SK-N-SH (cell line): ENCODE measurements at regions not wholly inside any gene's neighbourhood (a gene's known extent, or its start where the extent isn't known, plus 50 kb on each side); places are given as distances from the start of the nearest gene placed in this dataset.

Experiments
- CTCF ChIA-PET: fragments of 300-600, 350-600 bp; formaldehyde crosslinking; extraction: SDS; loops from one replicate; lab custom pipeline; 2021; lab: Yijun Ruan, JAX
- POLR2A ChIA-PET: fragments of 350-600 bp; sonication (Branson Sonifier 250); formaldehyde crosslinking; extraction: SDS; loops from one replicate; lab custom pipeline; 2020; ENCODE audit warnings: antibody characterized with exemption, inconsistent platforms; lab: Yijun Ruan, JAX
- DNase-seq: peaks from one replicate; pipeline ENCODE4 v3.0.0; 2012
- H2AFZ ChIP-seq: fragments of 200-600 bp; sonication (generic); 2 replicates; pipeline ENCODE4 v1.8.1; 2016; ENCODE audit warnings: antibody characterized with exemption, mild to moderate bottlenecking, low read depth
- H3F3A ChIP-seq: fragments of 200-600 bp; sonication (generic); replicated peaks from 2 replicates; pipeline ENCODE3; 2016; ENCODE audit warnings: antibody characterized with exemption, mild to moderate bottlenecking; ENCODE audit not compliant: insufficient read depth
- H3K27ac ChIP-seq, 2 experiments: fragments of 200-500 bp in 1 of 2; fragments of 200-600 bp in 1 of 2; sonication (Bioruptor generic) in 1 of 2; sonication (generic), shearing (Covaris generic) in 1 of 2; 2 replicates each; pipeline versions ENCODE4 v1.5.1 to v1.6.1; 2014 to 2016; ENCODE audit warnings: low read depth in 2 of 2, inconsistent platforms in 1 of 2, low read length in 1 of 2, mild to moderate bottlenecking in 1 of 2, mixed read lengths in 1 of 2
- H3K27me3 ChIP-seq: fragments of 200-600 bp; sonication (generic), shearing (Covaris generic); 2 replicates; pipeline ENCODE4 v1.6.1; 2016; ENCODE audit warnings: mixed run types; ENCODE audit not compliant: insufficient read depth
- H3K36me3 ChIP-seq, 2 experiments: fragments of 200-500 bp in 1 of 2; fragments of 200-600 bp in 1 of 2; sonication (Bioruptor generic) in 1 of 2; sonication (generic) in 1 of 2; replicated peaks in 1 of 2; 2 replicates each; pipeline versions ENCODE3 to v1.5.1; 2014 to 2016; ENCODE audit warnings: low read length in 1 of 2, mild to moderate bottlenecking in 1 of 2; ENCODE audit not compliant: insufficient read depth in 2 of 2, control insufficient read depth in 1 of 2
- H3K4me1 ChIP-seq, 2 experiments: fragments of 200-500 bp in 1 of 2; fragments of 200-600 bp in 1 of 2; sonication (Bioruptor generic) in 1 of 2; sonication (generic), shearing (Covaris generic) in 1 of 2; 2 replicates each; pipeline versions ENCODE4 v1.5.1 to v1.6.1; 2014 to 2016; ENCODE audit warnings: low read depth in 1 of 2, low read length in 1 of 2, mixed run types in 1 of 2; ENCODE audit not compliant: insufficient read depth in 2 of 2, control insufficient read depth in 1 of 2
- H3K4me2 ChIP-seq: fragments of 200-600 bp; sonication (generic), shearing (Covaris generic); 2 replicates; pipeline ENCODE4 v1.6.1; 2017; ENCODE audit warnings: mixed run types
- H3K4me3 ChIP-seq, 2 experiments: fragments of 200-500 bp in 1 of 2; fragments of 200-600 bp in 1 of 2; sonication (Bioruptor generic) in 1 of 2; sonication (generic), shearing (Covaris generic) in 1 of 2; 2 replicates each; pipeline versions ENCODE4 v1.5.1 to v1.8.1; 2014 to 2016; ENCODE audit warnings: low read depth in 2 of 2, inconsistent platforms in 1 of 2, low read length in 1 of 2, mild to moderate bottlenecking in 1 of 2, mixed read lengths in 1 of 2, moderate library complexity in 1 of 2
- H3K79me2 ChIP-seq: fragments of 200-600 bp; sonication (generic); 2 replicates; pipeline ENCODE4 v1.8.1; 2017; ENCODE audit warnings: mild to moderate bottlenecking; ENCODE audit not compliant: insufficient read depth
- H3K9ac ChIP-seq: fragments of 200-600 bp; sonication (generic); 2 replicates; pipeline ENCODE4 v1.6.1; 2017; ENCODE audit warnings: mixed run types
- H3K9me2 ChIP-seq: fragments of 200-600 bp; sonication (generic); 2 replicates; pipeline ENCODE4 v1.6.1; 2017; ENCODE audit warnings: mixed run types
- H3K9me3 ChIP-seq: fragments of 200-600 bp; sonication (generic); 2 replicates; pipeline ENCODE4 v1.6.1; 2017; ENCODE audit warnings: mixed run types, mild to moderate bottlenecking, moderate library complexity
- H4K20me1 ChIP-seq: fragments of 200-600 bp; sonication (generic); 2 replicates; pipeline ENCODE4 v1.6.1; 2017; ENCODE audit warnings: mild to moderate bottlenecking, mixed run types; ENCODE audit not compliant: insufficient read depth
- CHD2 ChIP-seq: fragments of 150-350 bp; IDR thresholded peaks from 2 replicates; pipeline ENCODE4 v1.6.1; 2018; ENCODE audit warnings: low read length; ENCODE audit not compliant: partially characterized antibody
- ELF1 ChIP-seq: IDR thresholded peaks from 2 replicates; pipeline ENCODE4 v1.4.0; 2012
- EP300 ChIP-seq, 2 experiments: IDR thresholded peaks; 2 replicates each; pipeline versions ENCODE4 v1.4.0 to v1.6.1; 2012; ENCODE audit warnings: borderline replicate concordance in 1 of 2, low read depth in 1 of 2, low read length in 1 of 2
- EZH2phosphoT487 ChIP-seq: fragments of 200-600 bp; sonication (generic); IDR thresholded peaks from 2 replicates; pipeline ENCODE4 v1.6.1; 2017; ENCODE audit warnings: low read depth, mixed run types, mild to moderate bottlenecking, antibody characterized with exemption, moderate library complexity, borderline replicate concordance
- GATA2 ChIP-seq: sonication (generic); formaldehyde crosslinking; IDR thresholded peaks from 2 replicates; pipeline ENCODE4 v1.5.0; 2020; ENCODE audit warnings: mild to moderate bottlenecking, missing genetic modification reagents
- JUND ChIP-seq: IDR thresholded peaks from 2 replicates; pipeline ENCODE4 v1.4.0; 2012
- MAX ChIP-seq: IDR thresholded peaks from 2 replicates; pipeline ENCODE4 v1.4.0; 2012; ENCODE audit warnings: low read depth
- MXI1 ChIP-seq: IDR thresholded peaks from 2 replicates; pipeline ENCODE4 v1.6.1; 2012; ENCODE audit warnings: mild to moderate bottlenecking, low read depth, low read length, improper control_type of control experiment
- NFIC ChIP-seq: IDR thresholded peaks from 2 replicates; pipeline ENCODE4 v1.4.0; 2012; ENCODE audit warnings: borderline replicate concordance
- PBX3 ChIP-seq: IDR thresholded peaks from 2 replicates; pipeline ENCODE4; 2012
- RCOR1 ChIP-seq: fragments of 150-350 bp; IDR thresholded peaks from 2 replicates; pipeline ENCODE4 v1.6.1; 2017; ENCODE audit warnings: antibody characterized with exemption, low read length
- RXRA ChIP-seq: IDR thresholded peaks from 2 replicates; pipeline ENCODE4 v1.4.0; 2012; ENCODE audit warnings: low read depth, mild to moderate bottlenecking, borderline replicate concordance
- TCF12 ChIP-seq: IDR thresholded peaks from 2 replicates; pipeline ENCODE4 v1.4.0; 2012
- USF1 ChIP-seq: IDR thresholded peaks from 2 replicates; pipeline ENCODE4 v1.4.0; 2012; ENCODE audit warnings: low read depth, borderline replicate concordance
- ZBTB33 ChIP-seq: IDR thresholded peaks from 2 replicates; pipeline ENCODE4 v1.4.0; 2012; ENCODE audit warnings: low read depth, borderline replicate concordance
- WGBS: methylation state at CpG from one replicate; pipeline ENCODE4 v1.1.6; 2017; ENCODE audit warnings: low lambda C conversion rate; 5-methylcytosine and 5-hydroxymethylcytosine counted together

- TF ChIP-seq NFIC (no peak), TCF12 (peak; percentile 59), RCOR1 (no peak), MXI1 (no peak)
- peaks cover 13% of the 10 kb centered on the region for H3F3A ChIP-seq
- no peaks in the 10 kb centered on the region for H3K27me3 ChIP-seq
- no peaks in the 10 kb centered on the region for H3K36me3 ChIP-seq
- ChIA-PET CTCF (interaction anchor here (0.7 to 1.6 kb wide), 3 partner anchors 8 to 31 kb away, joined by 3 to 4 read pairs (median 3); no protein-coding TSS in a partner anchor), POLR2A (no interaction called here)
- WGBS = 53% methylated on average over 6 of the region's 6 CpGs
- no peak overlapping the region for H2AFZ ChIP-seq
- H3K9ac ChIP-seq = no peak overlapping the region
- no peaks in the 10 kb centered on the region for H3K79me2 ChIP-seq
- H3K9me2 ChIP-seq = no peaks in the 10 kb centered on the region
- peak overlapping the region in 1 of 2 experiments; percentile 40; a peak in 2 of 4 replicates for H3K27ac ChIP-seq
- H3K4me3 ChIP-seq = no peak overlapping the region
- no peaks in the 10 kb centered on the region for H4K20me1 ChIP-seq
- H3K4me2 ChIP-seq = no peak overlapping the region
- no peak for DNase-seq
- H3K4me1 ChIP-seq = peaks cover 0 to 5% of the 10 kb centered on the region in 2 experiments; a peak in 3 of 4 replicates
- no peaks in the 10 kb centered on the region for H3K9me3 ChIP-seq
These were observed 71.8 kb upstream of the PHACTR2 start for GRCh38 chr6:143605906-143606521.

- TF ChIP-seq GATA2 (CRISPR knock-in tag) (no peak), TCF12 (no peak), ELF1 (no peak), RXRA (no peak), PBX3 (no peak), ZBTB33 (no peak), JUND (no peak), EZH2phosphoT487 (no peak), CHD2 (no peak), MAX (no peak), MXI1 (no peak), USF1 (no peak), EP300 (IDR thresholded peaks at IDR 0.05; ENCODE audit: borderline replicate concordance in 1 of 2, low read depth in 1 of 2, low read length in 1 of 2) (no peak)
- Histone ChIP-seq H3K4me1 (peaks cover 0 to 7% of the 10 kb centered on the region in 2 experiments; a peak in 2 of 4 replicates), H3K9me3 (no peaks in the 10 kb centered on the region), H3K9me2 (no peaks in the 10 kb centered on the region), H4K20me1 (no peaks in the 10 kb centered on the region), H3K36me3 (no peaks in the 10 kb centered on the region), H3K79me2 (no peaks in the 10 kb centered on the region), H3K4me2 (no peak overlapping the region), H3K27me3 (no peaks in the 10 kb centered on the region), H3F3A (peaks cover 13% of the 10 kb centered on the region), H3K9ac (no peak overlapping the region), H3K27ac (no peak overlapping the region), H2AFZ (no peak overlapping the region), H3K4me3 (no peak overlapping the region)
- POLR2A ChIA-PET = no interaction called here
- DNase-seq = no peak
- CTCF ChIA-PET = no interaction called here
- 90% methylated on average over 1 of the region's 1 CpG for WGBS
These were observed 74.3 kb upstream of the PHACTR2 start for GRCh38 chr6:143603455-143603854.
